ENCODE measurements at regions not wholly inside any gene's neighbourhood (a gene's known extent, or its start where the extent isn't known, plus 50 kb on each side); places are given as distances from the start of the nearest gene placed in this dataset.

- TF ChIP-seq, protein P1, sequence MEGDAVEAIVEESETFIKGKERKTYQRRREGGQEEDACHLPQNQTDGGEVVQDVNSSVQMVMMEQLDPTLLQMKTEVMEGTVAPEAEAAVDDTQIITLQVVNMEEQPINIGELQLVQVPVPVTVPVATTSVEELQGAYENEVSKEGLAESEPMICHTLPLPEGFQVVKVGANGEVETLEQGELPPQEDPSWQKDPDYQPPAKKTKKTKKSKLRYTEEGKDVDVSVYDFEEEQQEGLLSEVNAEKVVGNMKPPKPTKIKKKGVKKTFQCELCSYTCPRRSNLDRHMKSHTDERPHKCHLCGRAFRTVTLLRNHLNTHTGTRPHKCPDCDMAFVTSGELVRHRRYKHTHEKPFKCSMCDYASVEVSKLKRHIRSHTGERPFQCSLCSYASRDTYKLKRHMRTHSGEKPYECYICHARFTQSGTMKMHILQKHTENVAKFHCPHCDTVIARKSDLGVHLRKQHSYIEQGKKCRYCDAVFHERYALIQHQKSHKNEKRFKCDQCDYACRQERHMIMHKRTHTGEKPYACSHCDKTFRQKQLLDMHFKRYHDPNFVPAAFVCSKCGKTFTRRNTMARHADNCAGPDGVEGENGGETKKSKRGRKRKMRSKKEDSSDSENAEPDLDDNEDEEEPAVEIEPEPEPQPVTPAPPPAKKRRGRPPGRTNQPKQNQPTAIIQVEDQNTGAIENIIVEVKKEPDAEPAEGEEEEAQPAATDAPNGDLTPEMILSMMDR (conservative IDR thresholded peaks at IDR 0.05), result no peak
- no peak for TF ChIP-seq ZFX (IDR thresholded peaks at IDR 0.05)
These were observed 400.4 kb upstream of the LRRTM4 start for GRCh38 chr2:77922567-77922966.
